Naive B cell (primary cell): ENCODE measurements at regions not wholly inside any gene's neighbourhood (a gene's known extent, or its start where the extent isn't known, plus 50 kb on each side); places are given as distances from the start of the nearest gene placed in this dataset.

Experiments
- ATAC-seq, 2 donors: fragments of 150-1000 bp; cut with Tn5 transposase; 2 replicates each; pipeline ENCODE4 v1.10.0; 2021; ENCODE audit warnings: low read depth in 2 of 2, mild to moderate bottlenecking in 2 of 2, moderate library complexity in 2 of 2
- DNase-seq: peaks from one replicate; pipeline ENCODE4 v3.0.0; 2022
- H3K27ac Mint-ChIP-seq, 6 donors: one replicate each; pipeline ENCODE4 v1.8.0; 2020 to 2022; ENCODE audit warnings: mild to moderate bottlenecking in 6 of 6, mixed read lengths in 6 of 6, moderate library complexity in 5 of 6, inconsistent platforms in 2 of 6
- H3K27me3 Mint-ChIP-seq, 3 donors: one replicate each; pipeline ENCODE4 v1.8.0; 2021 to 2022; ENCODE audit warnings: mixed read lengths in 3 of 3, mild to moderate bottlenecking in 1 of 3
- H3K36me3 Mint-ChIP-seq, 2 donors: one replicate each; pipeline ENCODE4 v1.8.0; 2020 to 2022; ENCODE audit warnings: mixed read lengths in 2 of 2, inconsistent platforms in 1 of 2, mild to moderate bottlenecking in 1 of 2
- H3K4me1 Mint-ChIP-seq, 3 donors: one replicate each; pipeline ENCODE4 v1.8.0; 2020 to 2022; ENCODE audit warnings: mixed read lengths in 3 of 3, inconsistent platforms in 1 of 3, mild to moderate bottlenecking in 1 of 3, moderate library complexity in 1 of 3
- H3K4me3 Mint-ChIP-seq, 8 donors: one replicate each; pipeline ENCODE4 v1.8.0; 2020 to 2022; ENCODE audit warnings: mild to moderate bottlenecking in 8 of 8, mixed read lengths in 8 of 8, moderate library complexity in 8 of 8, inconsistent platforms in 2 of 8
- H3K9me3 Mint-ChIP-seq, 7 donors: one replicate each; pipeline ENCODE4 v1.8.0; 2020 to 2022; ENCODE audit warnings: mixed read lengths in 7 of 7, mild to moderate bottlenecking in 5 of 7, inconsistent platforms in 2 of 7, moderate library complexity in 1 of 7

- ATAC-seq: no peak
- no peak overlapping the region for H3K4me3 Mint-ChIP-seq
- no peaks in the 10 kb centered on the region for H3K36me3 Mint-ChIP-seq
- H3K9me3 Mint-ChIP-seq: peaks cover 0 to 2% (median 0%) of the 10 kb centered on the region in 7 donors
- no peak for DNase-seq
- H3K4me1 Mint-ChIP-seq: no peaks in the 10 kb centered on the region
- no peak overlapping the region for H3K27ac Mint-ChIP-seq
- H3K27me3 Mint-ChIP-seq: peaks cover 0 to 7% (median 0%) of the 10 kb centered on the region in 3 donors
Measured at GRCh38 chr4:89531932-89532640, 224.5 kb upstream of the GPRIN3 start.

- Mint-ChIP-seq H3K4me1 (no peaks in the 10 kb centered on the region), H3K27me3 (peaks cover 0 to 7% (median 0%) of the 10 kb centered on the region in 3 donors), H3K27ac (no peak overlapping the region), H3K4me3 (no peak overlapping the region), H3K9me3 (peaks cover 0 to 2% (median 0%) of the 10 kb centered on the region in 7 donors), H3K36me3 (no peaks in the 10 kb centered on the region)
- ATAC-seq: no peak
- no peak for DNase-seq
Measured at GRCh38 chr4:89528526-89529133, 221.0 kb upstream of the GPRIN3 start.

- ATAC-seq (no peak), DNase-seq (no peak)
- peaks cover 0 to 2% (median 0%) of the 10 kb centered on the region in 7 donors for H3K9me3 Mint-ChIP-seq
- H3K36me3 Mint-ChIP-seq: no peaks in the 10 kb centered on the region
- no peak overlapping the region for H3K4me3 Mint-ChIP-seq
- no peak overlapping the region for H3K27ac Mint-ChIP-seq
- peaks cover 0 to 4% (median 4%) of the 10 kb centered on the region in 3 donors for H3K27me3 Mint-ChIP-seq
- no peaks in the 10 kb centered on the region for H3K4me1 Mint-ChIP-seq
Measured at GRCh38 chr4:89521826-89522225, 214.2 kb upstream of the GPRIN3 start.

- Mint-ChIP-seq H3K27ac (no peak overlapping the region), H3K4me3 (no peak overlapping the region), H3K27me3 (peaks cover 0 to 4% (median 4%) of the 10 kb centered on the region in 3 donors), H3K36me3 (no peaks in the 10 kb centered on the region), H3K4me1 (no peaks in the 10 kb centered on the region), H3K9me3 (no peaks in the 10 kb centered on the region)
- no peak for DNase-seq
- ATAC-seq: no peak
Measured at GRCh38 chr4:89519771-89520320, 212.2 kb upstream of the GPRIN3 start.

GRCh38 chr4:89518259-89518658 lies 210.7 kb upstream of the GPRIN3 start:
- ATAC-seq: no peak
- Mint-ChIP-seq H3K27me3 (peaks cover 0 to 4% (median 4%) of the 10 kb centered on the region in 3 donors), H3K4me3 (no peak overlapping the region), H3K27ac (no peak overlapping the region), H3K4me1 (no peaks in the 10 kb centered on the region), H3K36me3 (no peaks in the 10 kb centered on the region), H3K9me3 (no peaks in the 10 kb centered on the region)
- no peak for DNase-seq

- H3K9me3 Mint-ChIP-seq: no peaks in the 10 kb centered on the region
- peaks cover 0 to 3% (median 2%) of the 10 kb centered on the region in 3 donors for H3K4me1 Mint-ChIP-seq
- ATAC-seq (no peak), DNase-seq (no peak)
- no peaks in the 10 kb centered on the region for H3K36me3 Mint-ChIP-seq
- no peaks in the 10 kb centered on the region for H3K27me3 Mint-ChIP-seq
- no peak overlapping the region for H3K4me3 Mint-ChIP-seq
- H3K27ac Mint-ChIP-seq: no peak overlapping the region
Measured at GRCh38 chr4:89514811-89515210, 207.2 kb upstream of the GPRIN3 start.

GRCh38 chr4:89511776-89512175 lies 204.2 kb upstream of the GPRIN3 start:
- DNase-seq (no peak), ATAC-seq (no peak)
- Mint-ChIP-seq H3K27me3 (no peaks in the 10 kb centered on the region), H3K4me3 (no peak overlapping the region), H3K9me3 (peaks cover 0 to 9% (median 3%) of the 10 kb centered on the region in 7 donors), H3K27ac (no peak overlapping the region), H3K36me3 (no peaks in the 10 kb centered on the region), H3K4me1 (peaks cover 0 to 6% (median 5%) of the 10 kb centered on the region in 3 donors)

- ATAC-seq: no peak
- no peaks in the 10 kb centered on the region for H3K36me3 Mint-ChIP-seq
- peaks cover 0 to 9% (median 3%) of the 10 kb centered on the region in 7 donors for H3K9me3 Mint-ChIP-seq
- H3K4me1 Mint-ChIP-seq: peaks cover 0 to 6% (median 5%) of the 10 kb centered on the region in 3 donors
- H3K27me3 Mint-ChIP-seq: no peaks in the 10 kb centered on the region
- no peak overlapping the region for H3K27ac Mint-ChIP-seq
- H3K4me3 Mint-ChIP-seq: no peak overlapping the region
- no peak for DNase-seq
Measured at GRCh38 chr4:89509708-89510281, 202.2 kb upstream of the GPRIN3 start.

- Mint-ChIP-seq H3K27ac (no peak overlapping the region), H3K4me3 (no peak overlapping the region), H3K27me3 (no peaks in the 10 kb centered on the region), H3K9me3 (peaks cover 0 to 9% (median 3%) of the 10 kb centered on the region in 7 donors), H3K4me1 (peaks cover 0 to 6% (median 5%) of the 10 kb centered on the region in 3 donors), H3K36me3 (no peaks in the 10 kb centered on the region)
- ATAC-seq (no peak), DNase-seq (no peak)
Measured at GRCh38 chr4:89506866-89507491, 199.4 kb upstream of the GPRIN3 start.

- Mint-ChIP-seq H3K36me3 (no peaks in the 10 kb centered on the region), H3K4me3 (no peak overlapping the region), H3K27me3 (peaks cover 4 to 8% (median 5%) of the 10 kb centered on the region in 3 donors), H3K27ac (no peak overlapping the region), H3K9me3 (peaks cover 0 to 2% (median 0%) of the 10 kb centered on the region in 7 donors), H3K4me1 (no peaks in the 10 kb centered on the region)
- ATAC-seq (no peak), DNase-seq (no peak)
Measured at GRCh38 chr4:89502581-89502980, 195.0 kb upstream of the GPRIN3 start.

- no peaks in the 10 kb centered on the region for H3K9me3 Mint-ChIP-seq
- no peak overlapping the region for H3K27ac Mint-ChIP-seq
- no peak for DNase-seq
- peaks cover 4 to 8% (median 5%) of the 10 kb centered on the region in 3 donors for H3K27me3 Mint-ChIP-seq
- H3K36me3 Mint-ChIP-seq: no peaks in the 10 kb centered on the region
- H3K4me1 Mint-ChIP-seq: no peaks in the 10 kb centered on the region
- no peak for ATAC-seq
- H3K4me3 Mint-ChIP-seq: no peak overlapping the region
Measured at GRCh38 chr4:89497517-89498308, 190.1 kb upstream of the GPRIN3 start.

- Mint-ChIP-seq H3K36me3 (no peaks in the 10 kb centered on the region), H3K9me3 (no peaks in the 10 kb centered on the region), H3K27me3 (peaks cover 4 to 8% (median 5%) of the 10 kb centered on the region in 3 donors), H3K4me3 (no peak overlapping the region), H3K4me1 (no peaks in the 10 kb centered on the region), H3K27ac (no peak overlapping the region)
- ATAC-seq (no peak), DNase-seq (no peak)
Measured at GRCh38 chr4:89496851-89497250, 189.3 kb upstream of the GPRIN3 start.

- Mint-ChIP-seq H3K27me3 (no peaks in the 10 kb centered on the region), H3K9me3 (peaks cover 0 to 6% (median 2%) of the 10 kb centered on the region in 7 donors), H3K36me3 (no peaks in the 10 kb centered on the region), H3K4me1 (peaks cover 4 to 7% (median 6%) of the 10 kb centered on the region in 3 donors), H3K4me3 (no peak overlapping the region), H3K27ac (no peak overlapping the region)
- DNase-seq: no peak
- ATAC-seq: no peak
Measured at GRCh38 chr4:89493367-89493766, 185.8 kb upstream of the GPRIN3 start.
